ENCODE measurements at regions not wholly inside any gene's neighbourhood (a gene's known extent, or its start where the extent isn't known, plus 50 kb on each side); places are given as distances from the start of the nearest gene placed in this dataset.

DNA sequence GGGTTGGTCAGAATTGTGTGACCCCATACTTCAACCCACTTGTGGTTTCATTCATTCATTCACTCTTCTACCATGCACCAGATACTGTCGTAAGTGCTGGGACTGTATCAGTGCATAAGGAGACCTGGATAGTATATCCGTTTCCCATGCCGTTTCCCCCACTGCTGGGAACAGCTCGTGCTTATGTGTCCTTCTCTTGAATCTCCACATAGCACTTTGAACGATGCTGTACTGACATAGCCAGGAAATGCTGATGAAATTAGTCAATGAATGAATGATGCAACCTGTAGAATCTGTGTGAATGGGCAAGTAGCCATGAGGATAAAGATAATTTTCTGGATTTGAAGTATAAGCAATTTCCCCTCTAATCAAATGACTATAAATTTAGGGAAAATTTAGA is 276.1 kb downstream of the BCL2 start:
- TF ChIP-seq, protein P1, sequence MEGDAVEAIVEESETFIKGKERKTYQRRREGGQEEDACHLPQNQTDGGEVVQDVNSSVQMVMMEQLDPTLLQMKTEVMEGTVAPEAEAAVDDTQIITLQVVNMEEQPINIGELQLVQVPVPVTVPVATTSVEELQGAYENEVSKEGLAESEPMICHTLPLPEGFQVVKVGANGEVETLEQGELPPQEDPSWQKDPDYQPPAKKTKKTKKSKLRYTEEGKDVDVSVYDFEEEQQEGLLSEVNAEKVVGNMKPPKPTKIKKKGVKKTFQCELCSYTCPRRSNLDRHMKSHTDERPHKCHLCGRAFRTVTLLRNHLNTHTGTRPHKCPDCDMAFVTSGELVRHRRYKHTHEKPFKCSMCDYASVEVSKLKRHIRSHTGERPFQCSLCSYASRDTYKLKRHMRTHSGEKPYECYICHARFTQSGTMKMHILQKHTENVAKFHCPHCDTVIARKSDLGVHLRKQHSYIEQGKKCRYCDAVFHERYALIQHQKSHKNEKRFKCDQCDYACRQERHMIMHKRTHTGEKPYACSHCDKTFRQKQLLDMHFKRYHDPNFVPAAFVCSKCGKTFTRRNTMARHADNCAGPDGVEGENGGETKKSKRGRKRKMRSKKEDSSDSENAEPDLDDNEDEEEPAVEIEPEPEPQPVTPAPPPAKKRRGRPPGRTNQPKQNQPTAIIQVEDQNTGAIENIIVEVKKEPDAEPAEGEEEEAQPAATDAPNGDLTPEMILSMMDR (conservative IDR thresholded peaks at IDR 0.05; ENCODE audit: low read depth, low read length): no peak
- DNase-seq (ENCODE audit: low read depth): no peak
- no peak overlapping the region for H3K4me3 ChIP-seq (ENCODE audit: low read length)

DNA sequence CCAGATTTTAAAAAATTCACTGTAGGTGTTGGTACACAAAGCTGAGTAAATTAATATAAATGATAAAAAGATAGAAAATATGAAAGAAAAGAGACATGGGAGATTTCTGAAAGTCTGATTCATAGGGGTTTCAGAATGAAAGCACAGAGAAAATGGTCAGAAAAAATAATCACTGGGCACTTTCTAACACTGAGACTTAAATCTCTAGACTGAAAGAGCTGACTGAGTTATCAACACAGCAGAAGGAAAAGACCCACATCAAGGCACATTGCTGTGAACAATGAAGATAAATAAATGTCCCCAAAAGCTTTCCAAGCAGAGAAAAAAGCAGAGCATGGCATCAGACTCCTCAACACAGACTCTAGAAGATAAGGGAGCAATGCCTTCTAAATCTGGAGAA is 277.2 kb downstream of the BCL2 start:
- TF ChIP-seq, protein P1 (conservative IDR thresholded peaks at IDR 0.05; ENCODE audit: low read depth, low read length): no peak

DNA sequence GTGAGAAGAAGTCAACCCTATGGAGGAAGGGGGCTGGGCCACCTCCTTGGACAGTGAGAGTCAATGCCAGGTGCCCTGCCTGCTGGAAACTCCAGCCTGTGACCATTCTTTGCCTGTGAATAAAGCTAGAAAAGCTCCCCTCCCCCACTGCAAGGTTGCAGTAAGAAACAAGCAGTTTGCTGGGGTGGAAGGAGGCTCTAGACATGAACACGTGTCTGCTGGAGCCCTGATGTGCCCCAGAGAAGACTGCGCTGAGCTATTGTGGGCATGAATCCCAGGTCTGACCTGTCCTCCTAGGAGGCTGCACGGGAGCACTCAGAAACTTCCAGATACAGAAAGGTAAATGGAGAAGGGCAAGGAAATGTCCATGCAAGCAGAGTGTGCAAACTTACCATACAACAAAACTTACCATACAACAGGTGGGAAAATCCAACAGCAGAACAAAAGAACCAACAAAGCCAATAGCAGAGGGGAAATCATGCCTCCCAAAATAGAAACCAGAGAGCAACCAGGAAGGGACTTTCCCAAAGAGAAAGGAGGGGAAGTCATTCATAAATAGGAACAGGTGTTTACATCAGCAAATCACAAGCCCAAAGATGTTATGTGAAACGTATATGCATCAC is 278.7 kb downstream of the BCL2 start:
- H3K4me3 ChIP-seq (ENCODE audit: low read length): no peak overlapping the region
- no peak for DNase-seq (ENCODE audit: low read depth)
- TF ChIP-seq, protein P1 (conservative IDR thresholded peaks at IDR 0.05; ENCODE audit: low read depth, low read length): no peak

More for the DNA sequence above, 277.2 kb downstream of the BCL2 start:
- no peak overlapping the region for H3K4me3 ChIP-seq (ENCODE audit: low read length)
- DNase-seq (ENCODE audit: low read depth): no peak

DNA sequence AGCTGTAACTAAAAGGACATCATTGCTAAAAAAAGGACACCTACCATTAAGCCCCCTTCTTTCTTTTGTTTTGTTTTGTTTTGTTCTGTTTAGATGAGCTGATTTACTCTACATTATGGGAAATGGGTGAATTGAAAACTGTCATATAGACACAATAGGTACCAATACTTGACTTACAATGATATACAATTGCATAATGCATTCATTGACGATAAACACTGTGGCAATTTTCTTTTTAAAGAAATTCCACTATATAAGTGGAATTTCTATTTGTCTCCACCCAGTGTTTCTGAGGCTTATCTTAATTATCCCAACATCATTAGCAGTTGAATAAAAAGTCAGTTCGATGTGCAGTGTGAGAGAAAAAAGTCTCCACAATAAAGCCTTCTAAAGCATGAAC is 282.1 kb downstream of the BCL2 start:
- DNase-seq (ENCODE audit: low read depth): peak; percentile 11
- TF ChIP-seq, protein P1 (conservative IDR thresholded peaks at IDR 0.05; ENCODE audit: low read depth, low read length): no peak
- H3K4me3 ChIP-seq (ENCODE audit: low read length): no peak overlapping the region

DNA sequence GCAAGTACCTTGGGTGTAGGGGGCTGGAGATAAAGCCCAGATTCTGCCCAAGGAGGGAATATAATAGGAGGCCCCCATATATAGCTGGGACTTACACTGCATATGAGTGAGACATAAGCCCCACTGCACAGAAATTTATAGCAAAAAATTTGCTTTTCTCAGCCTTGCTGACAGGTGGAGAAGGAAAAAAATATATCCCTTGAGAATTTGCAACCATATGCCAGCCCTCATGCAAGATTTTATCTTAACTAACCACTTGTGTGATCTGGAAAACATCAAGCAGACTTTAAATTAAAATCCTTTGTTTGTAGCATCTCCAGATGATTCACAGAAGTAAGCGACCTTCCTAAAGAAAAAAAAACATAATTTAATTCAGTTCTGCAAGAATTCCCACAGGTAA is 288.2 kb downstream of the BCL2 start:
- TF ChIP-seq, protein P1 (conservative IDR thresholded peaks at IDR 0.05; ENCODE audit: low read depth, low read length): no peak

More for the DNA sequence above, 288.2 kb downstream of the BCL2 start:
- no peak for DNase-seq (ENCODE audit: low read depth)
- no peak overlapping the region for H3K4me3 ChIP-seq (ENCODE audit: low read length)
